KMS-11 (cell line): ENCODE measurements at regions not wholly inside any gene's neighbourhood (a gene's known extent, or its start where the extent isn't known, plus 50 kb on each side); places are given as distances from the start of the nearest gene placed in this dataset.

Experiments used
- H2AFZ ChIP-seq: fragments of 200-600 bp; sonication (generic); 2 replicates; pipeline ENCODE4 v1.6.1; 2016; ENCODE audit warnings: antibody characterized with exemption, mixed run types, low read depth
- H3K27ac ChIP-seq: fragments of 200-600 bp; sonication (generic); 2 replicates; pipeline ENCODE4 v1.6.1; 2016; ENCODE audit warnings: mild to moderate bottlenecking, mixed run types
- H3K27me3 ChIP-seq: fragments of 200-600 bp; sonication (generic); 2 replicates; pipeline ENCODE4 v1.6.1; 2017; ENCODE audit warnings: mild to moderate bottlenecking, low read depth, mixed run types, moderate library complexity; ENCODE audit not compliant: insufficient read depth
- H3K36me3 ChIP-seq: fragments of 200-600 bp; sonication (generic); 2 replicates; pipeline ENCODE4 v1.6.1; 2017; ENCODE audit warnings: mild to moderate bottlenecking, mixed run types; ENCODE audit not compliant: insufficient read depth
- H3K4me1 ChIP-seq: fragments of 200-600 bp; sonication (generic); 2 replicates; pipeline ENCODE4 v1.6.1; 2016; ENCODE audit warnings: mild to moderate bottlenecking, low read depth, mixed run types; ENCODE audit not compliant: poor library complexity, severe bottlenecking
- H3K4me2 ChIP-seq: fragments of 200-600 bp; sonication (generic); 2 replicates; pipeline ENCODE4 v1.7.0; 2016; ENCODE audit warnings: mild to moderate bottlenecking, mixed run types
- H3K4me3 ChIP-seq: fragments of 200-600 bp; sonication (generic); IDR thresholded peaks from 2 replicates; pipeline ENCODE4 v1.6.1; 2017; ENCODE audit warnings: low read depth, low read length, mixed read lengths; ENCODE audit not compliant: insufficient read depth
- H3K79me2 ChIP-seq: fragments of 200-600 bp; sonication (generic); 2 replicates; pipeline ENCODE4 v1.6.1; 2016; ENCODE audit warnings: low read depth, mixed run types; ENCODE audit not compliant: insufficient read depth
- H3K9ac ChIP-seq: fragments of 200-600 bp; sonication (generic); 2 replicates; pipeline ENCODE4 v1.6.1; 2016; ENCODE audit warnings: mild to moderate bottlenecking, mixed run types
- H4K20me1 ChIP-seq: fragments of 200-600 bp; sonication (generic); 2 replicates; pipeline ENCODE4 v1.6.1; 2016; ENCODE audit warnings: mild to moderate bottlenecking, mixed run types; ENCODE audit not compliant: insufficient read depth
- CTCF ChIP-seq: fragments of 200-600 bp; sonication (generic); conservative IDR thresholded peaks from 2 replicates; pipeline ENCODE4 v1.6.1; 2017; ENCODE audit warnings: low read depth, mild to moderate bottlenecking, antibody characterized with exemption, low read length, moderate library complexity, mixed read lengths

GRCh38 chr13:22144806-22145205, 473.9 kb downstream of the FGF9 start:
- Histone ChIP-seq H2AFZ (no peak overlapping the region), H3K9ac (no peak overlapping the region), H3K36me3 (no peaks in the 10 kb centered on the region), H3K27ac (no peak overlapping the region), H4K20me1 (no peaks in the 10 kb centered on the region), H3K79me2 (no peaks in the 10 kb centered on the region), H3K4me1 (no peaks in the 10 kb centered on the region), H3K4me3 (no peak overlapping the region), H3K4me2 (no peak overlapping the region), H3K27me3 (no peaks in the 10 kb centered on the region)
- no peak for TF ChIP-seq CTCF

DNA sequence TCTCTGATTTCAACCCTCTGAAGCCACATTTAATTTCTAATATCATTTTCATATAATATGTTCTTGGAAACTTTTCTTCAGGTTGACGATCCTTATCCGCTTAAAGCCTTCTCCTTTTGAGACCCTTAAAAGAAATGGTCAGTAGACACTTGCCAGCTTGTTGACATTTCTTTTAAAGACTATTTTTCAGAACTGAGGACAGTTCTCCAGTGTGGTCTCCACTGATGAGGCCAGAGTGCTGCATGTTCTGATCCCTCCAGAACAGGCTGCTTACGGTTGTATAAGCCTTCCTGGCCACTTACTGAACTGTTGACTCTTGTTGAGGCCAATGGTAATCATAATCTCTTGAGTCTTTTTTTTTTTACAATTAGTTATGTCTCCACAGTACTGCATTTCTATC, 477.3 kb downstream of the FGF9 start:
- no peaks in the 10 kb centered on the region for H4K20me1 ChIP-seq
- no peak for TF ChIP-seq CTCF
- H3K9ac ChIP-seq: no peak overlapping the region
- H3K36me3 ChIP-seq: no peaks in the 10 kb centered on the region
- no peaks in the 10 kb centered on the region for H3K27me3 ChIP-seq
- no peak overlapping the region for H3K27ac ChIP-seq
- no peak overlapping the region for H3K4me3 ChIP-seq
- no peak overlapping the region for H2AFZ ChIP-seq
- no peaks in the 10 kb centered on the region for H3K4me1 ChIP-seq
- H3K4me2 ChIP-seq: no peak overlapping the region
- no peaks in the 10 kb centered on the region for H3K79me2 ChIP-seq

DNA sequence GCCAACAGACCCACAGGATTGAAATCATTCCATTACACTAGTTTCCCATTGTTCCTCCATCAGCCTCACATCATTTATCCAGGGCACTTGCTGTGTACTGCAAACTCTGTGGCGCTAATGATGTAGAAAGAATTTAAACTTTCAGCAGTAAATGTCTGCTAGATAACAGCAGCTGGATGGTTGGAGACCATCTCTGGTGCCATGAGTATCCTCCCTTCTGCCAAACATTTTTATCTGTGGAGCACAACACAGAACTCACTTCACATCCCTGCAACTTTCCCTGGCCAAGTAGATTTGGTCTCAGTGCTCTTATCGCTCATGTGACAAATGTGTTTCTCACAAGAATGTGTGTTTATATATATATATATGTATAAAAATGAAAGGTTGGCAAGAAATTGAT, 481.9 kb downstream of the FGF9 start:
- no peaks in the 10 kb centered on the region for H3K36me3 ChIP-seq
- H3K4me3 ChIP-seq: no peak overlapping the region
- no peaks in the 10 kb centered on the region for H3K4me1 ChIP-seq
- no peak overlapping the region for H3K27ac ChIP-seq
- H2AFZ ChIP-seq: no peak overlapping the region
- no peaks in the 10 kb centered on the region for H4K20me1 ChIP-seq
- no peak overlapping the region for H3K9ac ChIP-seq
- no peak for TF ChIP-seq CTCF
- no peaks in the 10 kb centered on the region for H3K79me2 ChIP-seq
- no peak overlapping the region for H3K4me2 ChIP-seq
- no peaks in the 10 kb centered on the region for H3K27me3 ChIP-seq

DNA sequence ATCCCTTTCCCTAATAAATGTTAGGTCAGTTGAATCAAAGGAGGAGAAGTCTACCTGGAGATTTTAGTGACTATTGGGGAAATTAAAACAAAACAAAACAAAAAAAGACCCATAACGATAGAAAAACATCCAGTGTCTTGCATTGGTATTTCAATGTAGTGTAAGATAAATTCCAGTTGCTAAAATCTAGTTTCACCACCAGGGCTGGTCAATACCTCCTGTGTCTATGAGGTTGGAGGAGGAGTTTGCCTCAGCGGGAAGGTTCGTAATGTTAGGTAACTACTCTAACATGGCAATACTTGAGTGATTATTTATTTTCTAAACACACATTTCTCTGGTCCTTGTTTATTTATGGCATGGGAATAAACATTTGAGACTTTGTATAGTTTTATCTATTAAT, 483.2 kb downstream of the FGF9 start:
- Histone ChIP-seq H3K36me3 (no peaks in the 10 kb centered on the region), H3K4me2 (no peak overlapping the region), H3K4me1 (no peaks in the 10 kb centered on the region), H3K27ac (no peak overlapping the region), H3K4me3 (no peak overlapping the region), H3K79me2 (no peaks in the 10 kb centered on the region), H3K9ac (no peak overlapping the region), H2AFZ (no peak overlapping the region), H4K20me1 (no peaks in the 10 kb centered on the region), H3K27me3 (no peaks in the 10 kb centered on the region)
- TF ChIP-seq CTCF: no peak

DNA sequence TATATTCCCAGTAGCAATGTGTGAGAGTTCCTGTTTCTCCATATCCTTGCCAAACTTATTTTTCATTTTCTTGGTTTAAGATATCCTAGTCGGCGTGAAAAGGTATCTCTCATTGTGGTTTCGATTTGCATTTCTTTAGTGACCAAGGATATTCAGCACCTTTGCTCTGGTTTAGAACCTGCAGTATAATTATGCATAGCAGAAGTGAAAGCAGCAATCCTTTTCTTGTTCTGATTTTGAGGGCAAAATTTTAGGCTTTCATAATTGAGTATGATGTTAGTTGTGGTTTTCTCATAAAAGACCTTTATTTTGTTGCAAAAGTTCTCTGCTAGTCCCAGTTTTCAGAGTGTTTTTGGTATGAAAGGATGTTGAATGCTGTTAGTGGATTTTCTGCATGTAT, 491.0 kb downstream of the FGF9 start:
- no peak overlapping the region for H3K9ac ChIP-seq
- TF ChIP-seq CTCF: no peak
- no peak overlapping the region for H3K27ac ChIP-seq
- no peaks in the 10 kb centered on the region for H3K27me3 ChIP-seq
- H3K4me1 ChIP-seq: peaks cover 21% of the 10 kb centered on the region
- H3K4me2 ChIP-seq: no peak overlapping the region; the same call in 1 of the 2 replicates
- H3K79me2 ChIP-seq: no peaks in the 10 kb centered on the region
- no peaks in the 10 kb centered on the region for H3K36me3 ChIP-seq
- no peaks in the 10 kb centered on the region for H4K20me1 ChIP-seq
- H3K4me3 ChIP-seq: no peak overlapping the region
- no peak overlapping the region for H2AFZ ChIP-seq
